HCT116 (cell line): ENCODE measurements at regions not wholly inside any gene's neighbourhood (a gene's known extent, or its start where the extent isn't known, plus 50 kb on each side); places are given as distances from the start of the nearest gene placed in this dataset.

Source experiments
- ATAC-seq: fragments of 200-7000 bp; cut with Tn5 transposase; 2 replicates; pipeline ENCODE4 v1.9.1; 2020; ENCODE audit warnings: mild to moderate bottlenecking, moderate library complexity
- BruUV-seq: library from RNA; stranded (reverse); fragments of 400-500 nt; replicated peaks from 2 replicates; lab custom pipeline; 2021; lab: Mats Ljungman, UMichigan
- CTCF ChIA-PET: fragments of 300-600 bp; sonication (Branson Sonifier 250); formaldehyde crosslinking; loops from one replicate; lab custom pipeline; 2021; ENCODE audit warnings: antibody characterized with exemption; lab: Charles Lee
- POLR2A ChIA-PET: fragments of 300-600, 350-600 bp; sonication (Branson Sonifier 250); formaldehyde crosslinking; loops from one replicate; lab custom pipeline; 2021; ENCODE audit warnings: antibody characterized with exemption; lab: Charles Lee
- RAD21 ChIA-PET, 2 experiments: fragments of 300-600 bp; sonication (Branson Sonifier 250); formaldehyde crosslinking; loops; one replicate each; lab custom pipeline; 2023; ENCODE audit warnings: low total read pairs in 2 of 2; ENCODE audit not compliant: uncharacterized antibody in 2 of 2, unreplicated experiment in 2 of 2, low non-redundant PET in 1 of 2; lab: Charles Lee
- DNase-seq: peaks from one replicate; pipeline ENCODE4 v3.0.0-alpha.2; 2010; ENCODE audit warnings: low read depth, low spot score
- H2AFZ ChIP-seq: fragments of 200-600 bp; shearing (Covaris generic), sonication (generic); 2 replicates; pipeline ENCODE4 v1.6.1; 2017; ENCODE audit warnings: low read depth, mixed run types, mixed read lengths, antibody characterized with exemption, low read length; ENCODE audit not compliant: poor library complexity, severe bottlenecking
- H3K27ac ChIP-seq: 2 replicates; pipeline ENCODE4 v1.5.1; 2012; ENCODE audit warnings: low read depth, low read length
- H3K27me3 ChIP-seq: fragments of 200-600 bp; sonication (generic); 2 replicates; pipeline ENCODE4 v1.6.1; 2016; ENCODE audit warnings: mixed run types, low read length, mixed read lengths; ENCODE audit not compliant: insufficient read depth
- H3K36me3 ChIP-seq, 2 experiments: fragments of 200-500 bp in 1 of 2; fragments of 200-600 bp in 1 of 2; sonication (Bioruptor generic) in 1 of 2; sonication (generic) in 1 of 2; 2 replicates each; pipeline versions ENCODE4 v1.5.1 to v1.6.1; 2014 to 2016; ENCODE audit warnings: low read length in 2 of 2, inconsistent platforms in 1 of 2, mixed read lengths in 1 of 2, mixed run types in 1 of 2; ENCODE audit not compliant: insufficient read depth in 2 of 2, control insufficient read depth in 1 of 2
- H3K4me1 ChIP-seq, 2 experiments: fragments of 200-600 bp in 1 of 2; sonication (generic) in 1 of 2; 2 replicates each; pipeline versions ENCODE4 v1.5.1 to v1.6.1; 2012 to 2017; ENCODE audit warnings: low read length in 2 of 2, inconsistent platforms in 1 of 2, mild to moderate bottlenecking in 1 of 2, mixed read lengths in 1 of 2, mixed run types in 1 of 2, moderate library complexity in 1 of 2; ENCODE audit not compliant: insufficient read depth in 2 of 2, control insufficient read depth in 1 of 2
- H3K4me2 ChIP-seq: fragments of 200-600 bp; sonication (generic); 2 replicates; pipeline ENCODE4 v1.6.1; 2017; ENCODE audit warnings: mixed run types, low read length, mixed read lengths
- H3K4me3 ChIP-seq, 2 experiments: fragments of 200-600 bp in 1 of 2; sonication (generic) in 1 of 2; replicated peaks in 1 of 2; 2 replicates each; pipeline ENCODE4 v1.5.1; 2011 to 2016; ENCODE audit warnings: low read length in 2 of 2, control low read depth in 1 of 2, low read depth in 1 of 2, mild to moderate bottlenecking in 1 of 2, mixed read lengths in 1 of 2, mixed run types in 1 of 2
- H3K79me2 ChIP-seq: fragments of 200-600 bp; sonication (generic); 2 replicates; pipeline ENCODE4 v1.6.1; 2017; ENCODE audit warnings: mild to moderate bottlenecking, mixed run types, low read length, moderate library complexity, mixed read lengths; ENCODE audit not compliant: insufficient read depth
- H3K9ac ChIP-seq: fragments of 200-600 bp; sonication (generic); 2 replicates; pipeline ENCODE4 v1.6.1; 2016; ENCODE audit warnings: low read length, mixed read lengths
- H3K9me2 ChIP-seq: fragments of 200-600 bp; sonication (generic), shearing (Covaris generic); 2 replicates; pipeline ENCODE4 v1.6.1; 2017; ENCODE audit warnings: mixed run types, mild to moderate bottlenecking, moderate library complexity; ENCODE audit not compliant: insufficient read depth
- H3K9me3 ChIP-seq, 2 experiments: fragments of 200-500 bp in 1 of 2; fragments of 200-600 bp in 1 of 2; sonication (Bioruptor generic) in 1 of 2; sonication (generic) in 1 of 2; 2 replicates each; pipeline ENCODE4 v1.6.1; 2014 to 2017; ENCODE audit warnings: low read length in 2 of 2, mixed read lengths in 2 of 2, inconsistent platforms in 1 of 2, low read depth in 1 of 2, mild to moderate bottlenecking in 1 of 2, mixed run types in 1 of 2, moderate library complexity in 1 of 2; ENCODE audit not compliant: control insufficient read depth in 1 of 2, insufficient read depth in 1 of 2
- H4K20me1 ChIP-seq: fragments of 200-600 bp; sonication (generic), shearing (Covaris generic); 2 replicates; pipeline ENCODE4 v1.6.1; 2017; ENCODE audit warnings: mixed run types, mild to moderate bottlenecking, moderate library complexity; ENCODE audit not compliant: insufficient read depth
- CBX3 ChIP-seq: IDR thresholded peaks from 2 replicates; pipeline ENCODE4 v1.6.1; 2012; ENCODE audit warnings: low read depth
- CEBPB ChIP-seq: IDR thresholded peaks from 2 replicates; pipeline ENCODE4 v1.6.1; 2012; ENCODE audit warnings: low read depth
- EGR1 ChIP-seq: IDR thresholded peaks from 2 replicates; pipeline ENCODE4 v1.6.1; 2012; ENCODE audit warnings: low read depth
- ELF1 ChIP-seq: IDR thresholded peaks from 2 replicates; pipeline ENCODE4 v1.6.1; 2012; ENCODE audit warnings: low read depth, borderline replicate concordance
- EZH2phosphoT487 ChIP-seq: fragments of 200-600 bp; IDR thresholded peaks from 2 replicates; pipeline ENCODE4 v1.6.1; 2018; ENCODE audit warnings: antibody characterized with exemption, borderline replicate concordance
- JUND ChIP-seq: IDR thresholded peaks from 2 replicates; pipeline ENCODE4 v1.6.1; 2012
- POLR2A ChIP-seq: IDR thresholded peaks from 2 replicates; pipeline ENCODE4 v1.7.0; 2011; ENCODE audit warnings: borderline replicate concordance; ENCODE audit not compliant: insufficient read depth, insufficient read length; ENCODE audit errors: extremely low read depth
- RAD21 ChIP-seq: IDR thresholded peaks from 2 replicates; pipeline ENCODE4 v1.6.1; 2012; ENCODE audit warnings: low read depth, mild to moderate bottlenecking
- SP1 ChIP-seq: IDR thresholded peaks from 2 replicates; pipeline ENCODE4 v1.6.1; 2012; ENCODE audit warnings: low read depth
- SRF ChIP-seq: IDR thresholded peaks from 2 replicates; pipeline ENCODE4 v1.6.1; 2012; ENCODE audit warnings: low read depth
- TCF7L2 ChIP-seq: IDR thresholded peaks from 2 replicates; pipeline ENCODE4 v1.7.0; 2011; ENCODE audit warnings: borderline replicate concordance, inconsistent platforms; ENCODE audit not compliant: insufficient read depth, insufficient read length; ENCODE audit errors: extremely low read depth
- YY1 ChIP-seq: IDR thresholded peaks from 2 replicates; pipeline ENCODE4 v1.6.1; 2011; ENCODE audit warnings: low read length, low read depth, moderate library complexity, mild to moderate bottlenecking; ENCODE audit not compliant: insufficient replicate concordance; ENCODE audit errors: extremely low read depth
- ZFX ChIP-seq: fragments of 450-650 bp; IDR thresholded peaks from 2 replicates; pipeline ENCODE4 v1.6.1; 2017
- ZNF274 ChIP-seq: fragments of 200-500 bp; sonication (Bioruptor generic); IDR thresholded peaks from 2 replicates; pipeline ENCODE4 v1.6.1; 2014; ENCODE audit warnings: mild to moderate bottlenecking, low read depth, low read length, inconsistent platforms
- intact Hi-C: fragments of 100-400 bp; cut with micrococcal nuclease; formaldehyde crosslinking; loops from 2 replicates; pipeline ENCODE4 v1.10.0; 2022
- TF ChIP-seq, protein P1 (sequence below): IDR thresholded peaks from 2 replicates; pipeline ENCODE4 v1.6.1; 2012
- TF ChIP-seq, protein P2 (sequence below): IDR thresholded peaks from 2 replicates; pipeline ENCODE4 v1.6.1; 2012
- TF ChIP-seq, protein P3 (sequence below): IDR thresholded peaks from 2 replicates; pipeline ENCODE4 v1.6.1; 2011; ENCODE audit warnings: mild to moderate bottlenecking, low read length, moderate library complexity; ENCODE audit not compliant: insufficient replicate concordance; ENCODE audit errors: extremely low read depth
- TF ChIP-seq, protein P4 (sequence below), 3 experiments: fragments of 200-600 bp in 1 of 3; sonication (generic) in 1 of 3; IDR thresholded peaks in 2 of 3; conservative IDR thresholded peaks in 1 of 3; 2 replicates each; pipeline ENCODE4 v1.5.1; 2012 to 2017; ENCODE audit warnings: low read depth in 2 of 3, low read length in 2 of 3, antibody characterized with exemption in 1 of 3, borderline replicate concordance in 1 of 3, control low read depth in 1 of 3, mild to moderate bottlenecking in 1 of 3, mixed read lengths in 1 of 3, mixed run types in 1 of 3, moderate library complexity in 1 of 3; ENCODE audit not compliant: insufficient read depth in 1 of 3

DNA sequence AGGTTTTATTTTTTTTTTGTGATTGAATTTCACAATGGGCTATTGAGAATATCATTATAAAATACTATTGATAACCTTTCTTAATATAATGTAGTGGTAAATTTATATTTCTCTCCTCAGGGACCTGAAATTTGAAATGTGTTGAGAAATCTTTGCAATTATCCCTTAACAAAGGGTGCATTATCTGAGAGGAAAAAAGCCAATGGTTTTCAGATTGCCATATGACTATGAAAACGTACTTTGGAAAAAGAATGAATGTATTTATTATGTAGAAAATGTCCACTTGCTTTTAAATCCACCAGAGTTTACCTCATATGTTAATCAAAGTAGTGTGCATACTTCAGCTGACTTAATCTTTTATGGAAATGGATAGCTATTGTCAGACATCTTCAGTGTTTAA, 441.1 kb downstream of the AMY1C start:
- POLR2A ChIA-PET = no interaction called here

DNA sequence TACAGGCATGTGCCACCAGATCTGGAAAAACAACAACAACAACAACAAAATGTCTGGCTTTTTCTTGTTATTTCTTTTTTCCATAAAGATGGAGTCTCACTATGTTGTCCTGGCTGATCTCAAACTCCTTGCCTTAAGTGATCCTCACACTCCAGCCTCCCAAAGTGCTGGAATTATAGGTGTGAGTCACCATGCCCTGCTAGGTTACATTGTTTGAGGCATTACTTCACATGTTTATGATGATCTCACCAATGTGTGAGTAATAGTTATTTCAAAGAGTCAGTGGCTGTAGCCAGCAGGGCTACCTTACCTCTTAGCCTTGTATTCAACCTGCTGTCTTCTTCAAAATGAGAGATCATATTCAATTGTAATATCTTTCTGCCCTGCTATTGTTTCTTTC, 445.7 kb downstream of the AMY1C start:
- ATAC-seq = no peak

More for the DNA sequence above, 441.1 kb downstream of the AMY1C start:
- RAD21 ChIA-PET = no interaction called here
- no peaks in the 10 kb centered on the region for H4K20me1 ChIP-seq
- H3K9me2 ChIP-seq = no peaks in the 10 kb centered on the region
- no TSS peak for BruUV-seq
- DNase-seq (no peak), ATAC-seq (no peak)
- H3K9ac ChIP-seq = no peak overlapping the region
- H3K36me3 ChIP-seq = no peaks in the 10 kb centered on the region; a peak in 1 of 4 replicates
- TF ChIP-seq CEBPB (no peak), CBX3 (no peak)
- intact Hi-C loops = no loop called here
- no peak overlapping the region for H3K4me2 ChIP-seq
- H3K79me2 ChIP-seq = no peaks in the 10 kb centered on the region
- no peak overlapping the region for H2AFZ ChIP-seq
- no peak overlapping the region for H3K27ac ChIP-seq
- H3K9me3 ChIP-seq = peaks cover 0 to 20% of the 10 kb centered on the region in 2 experiments; a peak in 2 of 4 replicates
- CTCF ChIA-PET = no interaction called here
- no peak overlapping the region for H3K4me3 ChIP-seq
- H3K27me3 ChIP-seq = no peaks in the 10 kb centered on the region
- no peaks in the 10 kb centered on the region for H3K4me1 ChIP-seq

More for the DNA sequence above, 445.7 kb downstream of the AMY1C start:
- ChIA-PET POLR2A (no interaction called here), CTCF (no interaction called here), RAD21 (no interaction called here)
- Histone ChIP-seq H3K4me1 (no peaks in the 10 kb centered on the region), H3K4me2 (no peak overlapping the region), H3K9me2 (no peaks in the 10 kb centered on the region), H3K9ac (no peak overlapping the region), H3K79me2 (no peaks in the 10 kb centered on the region), H3K4me3 (no peak overlapping the region), H4K20me1 (no peaks in the 10 kb centered on the region), H3K27ac (no peak overlapping the region), H3K36me3 (no peaks in the 10 kb centered on the region; a peak in 1 of 4 replicates), H3K27me3 (no peaks in the 10 kb centered on the region), H2AFZ (no peak overlapping the region), H3K9me3 (peaks cover 0 to 12% of the 10 kb centered on the region in 2 experiments; a peak in 1 of 4 replicates)
- intact Hi-C loops = no loop called here
- DNase-seq = no peak
- no TSS peak for BruUV-seq
- TF ChIP-seq, protein P1, sequence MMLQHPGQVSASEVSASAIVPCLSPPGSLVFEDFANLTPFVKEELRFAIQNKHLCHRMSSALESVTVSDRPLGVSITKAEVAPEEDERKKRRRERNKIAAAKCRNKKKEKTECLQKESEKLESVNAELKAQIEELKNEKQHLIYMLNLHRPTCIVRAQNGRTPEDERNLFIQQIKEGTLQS = no peak
- no peak for TF ChIP-seq EGR1
- TF ChIP-seq YY1 = no peak
- TF ChIP-seq ZFX = no peak
- TF ChIP-seq JUND = no peak
- TF ChIP-seq, protein P2, sequence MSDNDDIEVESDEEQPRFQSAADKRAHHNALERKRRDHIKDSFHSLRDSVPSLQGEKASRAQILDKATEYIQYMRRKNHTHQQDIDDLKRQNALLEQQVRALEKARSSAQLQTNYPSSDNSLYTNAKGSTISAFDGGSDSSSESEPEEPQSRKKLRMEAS = no peak
- TF ChIP-seq ELF1 = no peak
- no peak for TF ChIP-seq TCF7L2
- no peak for TF ChIP-seq CBX3
- TF ChIP-seq EZH2phosphoT487 = no peak
- TF ChIP-seq CEBPB = no peak
- TF ChIP-seq, protein P3, sequence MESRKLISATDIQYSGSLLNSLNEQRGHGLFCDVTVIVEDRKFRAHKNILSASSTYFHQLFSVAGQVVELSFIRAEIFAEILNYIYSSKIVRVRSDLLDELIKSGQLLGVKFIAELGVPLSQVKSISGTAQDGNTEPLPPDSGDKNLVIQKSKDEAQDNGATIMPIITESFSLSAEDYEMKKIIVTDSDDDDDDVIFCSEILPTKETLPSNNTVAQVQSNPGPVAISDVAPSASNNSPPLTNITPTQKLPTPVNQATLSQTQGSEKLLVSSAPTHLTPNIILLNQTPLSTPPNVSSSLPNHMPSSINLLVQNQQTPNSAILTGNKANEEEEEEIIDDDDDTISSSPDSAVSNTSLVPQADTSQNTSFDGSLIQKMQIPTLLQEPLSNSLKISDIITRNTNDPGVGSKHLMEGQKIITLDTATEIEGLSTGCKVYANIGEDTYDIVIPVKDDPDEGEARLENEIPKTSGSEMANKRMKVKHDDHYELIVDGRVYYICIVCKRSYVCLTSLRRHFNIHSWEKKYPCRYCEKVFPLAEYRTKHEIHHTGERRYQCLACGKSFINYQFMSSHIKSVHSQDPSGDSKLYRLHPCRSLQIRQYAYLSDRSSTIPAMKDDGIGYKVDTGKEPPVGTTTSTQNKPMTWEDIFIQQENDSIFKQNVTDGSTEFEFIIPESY = no peak
- TF ChIP-seq RAD21 = no peak
- TF ChIP-seq, protein P4, sequence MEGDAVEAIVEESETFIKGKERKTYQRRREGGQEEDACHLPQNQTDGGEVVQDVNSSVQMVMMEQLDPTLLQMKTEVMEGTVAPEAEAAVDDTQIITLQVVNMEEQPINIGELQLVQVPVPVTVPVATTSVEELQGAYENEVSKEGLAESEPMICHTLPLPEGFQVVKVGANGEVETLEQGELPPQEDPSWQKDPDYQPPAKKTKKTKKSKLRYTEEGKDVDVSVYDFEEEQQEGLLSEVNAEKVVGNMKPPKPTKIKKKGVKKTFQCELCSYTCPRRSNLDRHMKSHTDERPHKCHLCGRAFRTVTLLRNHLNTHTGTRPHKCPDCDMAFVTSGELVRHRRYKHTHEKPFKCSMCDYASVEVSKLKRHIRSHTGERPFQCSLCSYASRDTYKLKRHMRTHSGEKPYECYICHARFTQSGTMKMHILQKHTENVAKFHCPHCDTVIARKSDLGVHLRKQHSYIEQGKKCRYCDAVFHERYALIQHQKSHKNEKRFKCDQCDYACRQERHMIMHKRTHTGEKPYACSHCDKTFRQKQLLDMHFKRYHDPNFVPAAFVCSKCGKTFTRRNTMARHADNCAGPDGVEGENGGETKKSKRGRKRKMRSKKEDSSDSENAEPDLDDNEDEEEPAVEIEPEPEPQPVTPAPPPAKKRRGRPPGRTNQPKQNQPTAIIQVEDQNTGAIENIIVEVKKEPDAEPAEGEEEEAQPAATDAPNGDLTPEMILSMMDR (IDR thresholded peaks at IDR 0.05 in 2 of 3, conservative IDR thresholded peaks at IDR 0.05 in 1 of 3; ENCODE audit: borderline replicate concordance in 1 of 3, insufficient read depth in 1 of 3, low read depth in 2 of 3, low read length in 2 of 3) = no peak
- no peak for TF ChIP-seq SRF
- TF ChIP-seq SP1 = no peak
- TF ChIP-seq ZNF274 = no peak
- no peak for TF ChIP-seq POLR2A
